HCT116 (cell line): ENCODE measurements at regions not wholly inside any gene's neighbourhood (a gene's known extent, or its start where the extent isn't known, plus 50 kb on each side); places are given as distances from the start of the nearest gene placed in this dataset.

ENCODE experiments used
- ATAC-seq: fragments of 200-7000 bp; cut with Tn5 transposase; 2 replicates; pipeline ENCODE4 v1.9.1; 2020; ENCODE audit warnings: mild to moderate bottlenecking, moderate library complexity
- BruUV-seq: library from RNA; stranded (reverse); fragments of 400-500 nt; replicated peaks from 2 replicates; lab custom pipeline; 2021; lab: Mats Ljungman, UMichigan
- CTCF ChIA-PET: fragments of 300-600 bp; sonication (Branson Sonifier 250); formaldehyde crosslinking; loops from one replicate; lab custom pipeline; 2021; ENCODE audit warnings: antibody characterized with exemption; lab: Charles Lee
- POLR2A ChIA-PET: fragments of 300-600, 350-600 bp; sonication (Branson Sonifier 250); formaldehyde crosslinking; loops from one replicate; lab custom pipeline; 2021; ENCODE audit warnings: antibody characterized with exemption; lab: Charles Lee
- RAD21 ChIA-PET, 2 experiments: fragments of 300-600 bp; sonication (Branson Sonifier 250); formaldehyde crosslinking; loops; one replicate each; lab custom pipeline; 2023; ENCODE audit warnings: low total read pairs in 2 of 2; ENCODE audit not compliant: uncharacterized antibody in 2 of 2, unreplicated experiment in 2 of 2, low non-redundant PET in 1 of 2; lab: Charles Lee
- DNase-seq: peaks from one replicate; pipeline ENCODE4 v3.0.0-alpha.2; 2010; ENCODE audit warnings: low read depth, low spot score
- H2AFZ ChIP-seq: fragments of 200-600 bp; shearing (Covaris generic), sonication (generic); 2 replicates; pipeline ENCODE4 v1.6.1; 2017; ENCODE audit warnings: low read depth, mixed run types, mixed read lengths, antibody characterized with exemption, low read length; ENCODE audit not compliant: poor library complexity, severe bottlenecking
- H3K27ac ChIP-seq: 2 replicates; pipeline ENCODE4 v1.5.1; 2012; ENCODE audit warnings: low read depth, low read length
- H3K27me3 ChIP-seq: fragments of 200-600 bp; sonication (generic); 2 replicates; pipeline ENCODE4 v1.6.1; 2016; ENCODE audit warnings: mixed run types, low read length, mixed read lengths; ENCODE audit not compliant: insufficient read depth
- H3K36me3 ChIP-seq, 2 experiments: fragments of 200-500 bp in 1 of 2; fragments of 200-600 bp in 1 of 2; sonication (Bioruptor generic) in 1 of 2; sonication (generic) in 1 of 2; 2 replicates each; pipeline versions ENCODE4 v1.5.1 to v1.6.1; 2014 to 2016; ENCODE audit warnings: low read length in 2 of 2, inconsistent platforms in 1 of 2, mixed read lengths in 1 of 2, mixed run types in 1 of 2; ENCODE audit not compliant: insufficient read depth in 2 of 2, control insufficient read depth in 1 of 2
- H3K4me1 ChIP-seq, 2 experiments: fragments of 200-600 bp in 1 of 2; sonication (generic) in 1 of 2; 2 replicates each; pipeline versions ENCODE4 v1.5.1 to v1.6.1; 2012 to 2017; ENCODE audit warnings: low read length in 2 of 2, inconsistent platforms in 1 of 2, mild to moderate bottlenecking in 1 of 2, mixed read lengths in 1 of 2, mixed run types in 1 of 2, moderate library complexity in 1 of 2; ENCODE audit not compliant: insufficient read depth in 2 of 2, control insufficient read depth in 1 of 2
- H3K4me2 ChIP-seq: fragments of 200-600 bp; sonication (generic); 2 replicates; pipeline ENCODE4 v1.6.1; 2017; ENCODE audit warnings: mixed run types, low read length, mixed read lengths
- H3K4me3 ChIP-seq, 2 experiments: fragments of 200-600 bp in 1 of 2; sonication (generic) in 1 of 2; replicated peaks in 1 of 2; 2 replicates each; pipeline ENCODE4 v1.5.1; 2011 to 2016; ENCODE audit warnings: low read length in 2 of 2, control low read depth in 1 of 2, low read depth in 1 of 2, mild to moderate bottlenecking in 1 of 2, mixed read lengths in 1 of 2, mixed run types in 1 of 2
- H3K79me2 ChIP-seq: fragments of 200-600 bp; sonication (generic); 2 replicates; pipeline ENCODE4 v1.6.1; 2017; ENCODE audit warnings: mild to moderate bottlenecking, mixed run types, low read length, moderate library complexity, mixed read lengths; ENCODE audit not compliant: insufficient read depth
- H3K9ac ChIP-seq: fragments of 200-600 bp; sonication (generic); 2 replicates; pipeline ENCODE4 v1.6.1; 2016; ENCODE audit warnings: low read length, mixed read lengths
- H3K9me2 ChIP-seq: fragments of 200-600 bp; sonication (generic), shearing (Covaris generic); 2 replicates; pipeline ENCODE4 v1.6.1; 2017; ENCODE audit warnings: mixed run types, mild to moderate bottlenecking, moderate library complexity; ENCODE audit not compliant: insufficient read depth
- H3K9me3 ChIP-seq, 2 experiments: fragments of 200-500 bp in 1 of 2; fragments of 200-600 bp in 1 of 2; sonication (Bioruptor generic) in 1 of 2; sonication (generic) in 1 of 2; 2 replicates each; pipeline ENCODE4 v1.6.1; 2014 to 2017; ENCODE audit warnings: low read length in 2 of 2, mixed read lengths in 2 of 2, inconsistent platforms in 1 of 2, low read depth in 1 of 2, mild to moderate bottlenecking in 1 of 2, mixed run types in 1 of 2, moderate library complexity in 1 of 2; ENCODE audit not compliant: control insufficient read depth in 1 of 2, insufficient read depth in 1 of 2
- H4K20me1 ChIP-seq: fragments of 200-600 bp; sonication (generic), shearing (Covaris generic); 2 replicates; pipeline ENCODE4 v1.6.1; 2017; ENCODE audit warnings: mixed run types, mild to moderate bottlenecking, moderate library complexity; ENCODE audit not compliant: insufficient read depth
- ATF3 ChIP-seq: IDR thresholded peaks from 2 replicates; pipeline ENCODE4 v1.6.1; 2012
- CBX3 ChIP-seq: IDR thresholded peaks from 2 replicates; pipeline ENCODE4 v1.6.1; 2012; ENCODE audit warnings: low read depth
- EZH2phosphoT487 ChIP-seq: fragments of 200-600 bp; IDR thresholded peaks from 2 replicates; pipeline ENCODE4 v1.6.1; 2018; ENCODE audit warnings: antibody characterized with exemption, borderline replicate concordance
- FOSL1 ChIP-seq: IDR thresholded peaks from 2 replicates; pipeline ENCODE4 v1.6.1; 2012; ENCODE audit warnings: low read depth
- JUND ChIP-seq: IDR thresholded peaks from 2 replicates; pipeline ENCODE4 v1.6.1; 2012
- MAX ChIP-seq: IDR thresholded peaks from 2 replicates; pipeline ENCODE4 v1.6.1; 2012
- POLR2AphosphoS5 ChIP-seq: IDR thresholded peaks from 2 replicates; pipeline ENCODE4 v1.6.1; 2011; ENCODE audit warnings: mild to moderate bottlenecking, low read depth, low read length, moderate library complexity
- RAD21 ChIP-seq: IDR thresholded peaks from 2 replicates; pipeline ENCODE4 v1.6.1; 2012; ENCODE audit warnings: low read depth, mild to moderate bottlenecking
- SIN3A ChIP-seq: IDR thresholded peaks from 2 replicates; pipeline ENCODE4 v1.6.1; 2012; ENCODE audit warnings: low read depth
- SP1 ChIP-seq: IDR thresholded peaks from 2 replicates; pipeline ENCODE4 v1.6.1; 2012; ENCODE audit warnings: low read depth
- SRF ChIP-seq: IDR thresholded peaks from 2 replicates; pipeline ENCODE4 v1.6.1; 2012; ENCODE audit warnings: low read depth
- YY1 ChIP-seq: IDR thresholded peaks from 2 replicates; pipeline ENCODE4 v1.6.1; 2011; ENCODE audit warnings: low read length, low read depth, moderate library complexity, mild to moderate bottlenecking; ENCODE audit not compliant: insufficient replicate concordance; ENCODE audit errors: extremely low read depth
- ZNF274 ChIP-seq: fragments of 200-500 bp; sonication (Bioruptor generic); IDR thresholded peaks from 2 replicates; pipeline ENCODE4 v1.6.1; 2014; ENCODE audit warnings: mild to moderate bottlenecking, low read depth, low read length, inconsistent platforms
- intact Hi-C: fragments of 100-400 bp; cut with micrococcal nuclease; formaldehyde crosslinking; loops from 2 replicates; pipeline ENCODE4 v1.10.0; 2022
- TF ChIP-seq, protein P1 (sequence below), 3 experiments: fragments of 200-600 bp in 1 of 3; sonication (generic) in 1 of 3; IDR thresholded peaks in 2 of 3; conservative IDR thresholded peaks in 1 of 3; 2 replicates each; pipeline ENCODE4 v1.5.1; 2012 to 2017; ENCODE audit warnings: low read depth in 2 of 3, low read length in 2 of 3, antibody characterized with exemption in 1 of 3, borderline replicate concordance in 1 of 3, control low read depth in 1 of 3, mild to moderate bottlenecking in 1 of 3, mixed read lengths in 1 of 3, mixed run types in 1 of 3, moderate library complexity in 1 of 3; ENCODE audit not compliant: insufficient read depth in 1 of 3

DNA sequence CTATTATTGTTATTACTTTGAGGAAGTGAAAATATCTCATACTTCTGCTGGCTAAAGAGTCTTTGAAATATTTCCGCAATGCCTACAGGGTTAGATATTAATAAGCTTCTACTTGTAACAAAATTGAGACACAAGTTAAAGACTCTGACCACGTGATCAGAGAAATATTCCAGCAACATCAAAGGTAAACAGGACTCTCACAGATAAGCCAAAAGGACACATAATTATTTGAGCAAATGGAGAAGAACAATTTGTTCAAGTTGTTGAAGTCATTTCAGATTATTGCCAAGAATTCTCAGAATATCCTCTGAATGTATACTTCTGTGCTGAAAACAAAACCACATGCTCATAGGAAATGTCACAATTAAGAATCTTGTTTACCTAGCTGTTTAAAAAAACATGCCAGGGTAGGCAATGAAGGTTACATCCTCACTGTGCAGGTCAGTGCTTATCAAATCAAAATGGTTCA lies 225.8 kb upstream of the ALCAM start (continued):
- TF ChIP-seq, protein P1, sequence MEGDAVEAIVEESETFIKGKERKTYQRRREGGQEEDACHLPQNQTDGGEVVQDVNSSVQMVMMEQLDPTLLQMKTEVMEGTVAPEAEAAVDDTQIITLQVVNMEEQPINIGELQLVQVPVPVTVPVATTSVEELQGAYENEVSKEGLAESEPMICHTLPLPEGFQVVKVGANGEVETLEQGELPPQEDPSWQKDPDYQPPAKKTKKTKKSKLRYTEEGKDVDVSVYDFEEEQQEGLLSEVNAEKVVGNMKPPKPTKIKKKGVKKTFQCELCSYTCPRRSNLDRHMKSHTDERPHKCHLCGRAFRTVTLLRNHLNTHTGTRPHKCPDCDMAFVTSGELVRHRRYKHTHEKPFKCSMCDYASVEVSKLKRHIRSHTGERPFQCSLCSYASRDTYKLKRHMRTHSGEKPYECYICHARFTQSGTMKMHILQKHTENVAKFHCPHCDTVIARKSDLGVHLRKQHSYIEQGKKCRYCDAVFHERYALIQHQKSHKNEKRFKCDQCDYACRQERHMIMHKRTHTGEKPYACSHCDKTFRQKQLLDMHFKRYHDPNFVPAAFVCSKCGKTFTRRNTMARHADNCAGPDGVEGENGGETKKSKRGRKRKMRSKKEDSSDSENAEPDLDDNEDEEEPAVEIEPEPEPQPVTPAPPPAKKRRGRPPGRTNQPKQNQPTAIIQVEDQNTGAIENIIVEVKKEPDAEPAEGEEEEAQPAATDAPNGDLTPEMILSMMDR (IDR thresholded peaks at IDR 0.05 in 2 of 3, conservative IDR thresholded peaks at IDR 0.05 in 1 of 3; ENCODE audit: borderline replicate concordance in 1 of 3, insufficient read depth in 1 of 3, low read depth in 2 of 3, low read length in 2 of 3), result no peak
- TF ChIP-seq POLR2AphosphoS5 (no peak), RAD21 (no peak), SIN3A (no peak), ZNF274 (no peak), CBX3 (no peak), JUND (no peak), SRF (no peak), EZH2phosphoT487 (no peak)
- TF ChIP-seq, all 23 proteins: peak for 0

DNA sequence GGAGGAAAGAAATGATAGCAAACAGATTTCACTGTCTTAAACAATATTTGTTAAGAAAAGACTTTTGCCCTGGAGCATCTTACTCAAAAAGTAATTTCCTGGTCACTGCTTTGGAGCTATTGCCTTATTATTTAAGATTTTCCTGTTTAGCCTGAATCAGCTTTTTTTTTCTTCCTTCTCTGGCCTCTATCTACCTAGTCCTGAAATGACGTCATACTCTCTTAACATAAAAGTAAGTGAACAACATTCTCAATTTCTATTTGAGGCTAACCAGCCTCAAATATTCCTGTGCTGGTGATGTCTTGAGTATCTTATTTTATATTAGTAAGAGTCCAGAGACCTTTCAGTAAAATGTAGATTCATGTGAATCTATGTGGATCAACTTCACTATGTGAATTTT lies 221.9 kb upstream of the ALCAM start:
- no peak overlapping the region for H3K4me2 ChIP-seq
- no peaks in the 10 kb centered on the region for H3K9me2 ChIP-seq
- DNase-seq (no peak), ATAC-seq (no peak)
- no peaks in the 10 kb centered on the region for H3K9me3 ChIP-seq
- no peak overlapping the region for H3K4me3 ChIP-seq
- H3K79me2 ChIP-seq, result no peaks in the 10 kb centered on the region
- H3K27ac ChIP-seq, result no peak overlapping the region
- no peaks in the 10 kb centered on the region for H3K4me1 ChIP-seq
- TF ChIP-seq SRF, result no peak
- no peak for TF ChIP-seq SP1
- TF ChIP-seq YY1, result no peak
- no peak for TF ChIP-seq CBX3
- TF ChIP-seq MAX, result no peak
- TF ChIP-seq FOSL1, result no peak
- TF ChIP-seq ATF3, result no peak
- ChIA-PET RAD21 (no interaction called here), CTCF (no interaction called here), POLR2A (no interaction called here)
- H3K9ac ChIP-seq, result no peak overlapping the region
- intact Hi-C loops, result no loop called here
- H4K20me1 ChIP-seq, result no peaks in the 10 kb centered on the region
- H3K36me3 ChIP-seq, result no peaks in the 10 kb centered on the region
- no TSS peak for BruUV-seq
- no peak overlapping the region for H2AFZ ChIP-seq
- H3K27me3 ChIP-seq, result no peaks in the 10 kb centered on the region
